GM12878 (cell line): ENCODE measurements at regions not wholly inside any gene's neighbourhood (a gene's known extent, or its start where the extent isn't known, plus 50 kb on each side); places are given as distances from the start of the nearest gene placed in this dataset.
"Not testable (repeated sequence)": the region's sequence is repeated elsewhere in the genome, so short reads cannot be mapped to it uniquely, and the experiment has no call there.

Experiments used
- ATAC-seq: fragments of 200-7000 bp; cut with Tn5 transposase; 3 replicates; pipeline ENCODE4 v1.9.1; 2020; ENCODE audit warnings: mild to moderate bottlenecking, moderate library complexity
- BruUV-seq: library from RNA; stranded (reverse); fragments of 400-500 nt; replicated peaks from 2 replicates; lab custom pipeline; 2021; lab: Mats Ljungman, UMichigan
- CTCF ChIA-PET: fragments of 300-600 bp; sonication (Branson Sonifier 250); formaldehyde crosslinking; extraction: SDS; loops from one replicate; lab custom pipeline; 2021; ENCODE audit warnings: inconsistent platforms; lab: Yijun Ruan, JAX
- POLR2A ChIA-PET: fragments of 350-600 bp; formaldehyde crosslinking; extraction: SDS; loops from one replicate; lab custom pipeline; 2021; ENCODE audit warnings: inconsistent platforms; lab: Charles Lee
- RAD21 ChIA-PET: fragments of 300-600 bp; sonication (Branson Sonifier 250); formaldehyde crosslinking; loops from one replicate; lab custom pipeline; 2023; ENCODE audit warnings: antibody characterized with exemption; ENCODE audit not compliant: unreplicated experiment; lab: Charles Lee
- SMC1A ChIA-PET: fragments of 300-600 bp; sonication (Branson Sonifier 250); formaldehyde crosslinking; loops from one replicate; lab custom pipeline; 2023; ENCODE audit not compliant: unreplicated experiment, uncharacterized antibody; lab: Charles Lee
- DNase-seq: peaks from one replicate; pipeline ENCODE4 v3.0.0-alpha.2; 2011; ENCODE audit warnings: low read depth, low spot score
- FAIRE-seq: peaks from 3 replicates; lab custom pipeline; 2011; peaks lifted over from hg19 to GRCh38; lab: Jason Lieb, UNC
- H2AFZ ChIP-seq: 2 replicates; pipeline ENCODE4 v1.6.0; 2011; ENCODE audit warnings: low read depth, low read length, control low read depth; ENCODE audit not compliant: control insufficient read depth
- H3K27ac ChIP-seq: 2 replicates; pipeline ENCODE4 v1.5.1; 2011; ENCODE audit warnings: control low read depth; ENCODE audit not compliant: control insufficient read depth, insufficient read depth
- H3K27me3 ChIP-seq, 2 experiments: replicated peaks in 1 of 2; 2 replicates each; pipeline versions ENCODE4 v1.6.0 to v1.6.1; 2011; ENCODE audit warnings: low read length in 1 of 2; ENCODE audit not compliant: control insufficient read depth in 2 of 2, insufficient read depth in 2 of 2
- H3K36me3 ChIP-seq, 2 experiments: 2 replicates each; pipeline ENCODE4 v1.5.1; 2011; ENCODE audit warnings: low read length in 1 of 2; ENCODE audit not compliant: control insufficient read depth in 2 of 2, insufficient read depth in 2 of 2
- H3K4me1 ChIP-seq: 2 replicates; pipeline ENCODE4 v1.6.1; 2011; ENCODE audit warnings: mild to moderate bottlenecking, low read length, moderate library complexity, mixed read lengths; ENCODE audit not compliant: control insufficient read depth, insufficient read depth
- H3K4me2 ChIP-seq: 2 replicates; pipeline ENCODE4 v1.6.0; 2011; ENCODE audit warnings: control low read depth; ENCODE audit not compliant: control insufficient read depth, insufficient read depth
- H3K4me3 ChIP-seq: fragments of 200-600 bp; sonication (generic); 2 replicates; pipeline ENCODE4 v1.5.1; 2016
- H3K79me2 ChIP-seq: 2 replicates; pipeline ENCODE4 v1.6.0; 2011; ENCODE audit warnings: low read length; ENCODE audit not compliant: control insufficient read depth, insufficient read depth
- H3K9ac ChIP-seq: 2 replicates; pipeline ENCODE4 v1.8.0; 2011; ENCODE audit warnings: low read length, control low read depth, mixed read lengths; ENCODE audit not compliant: control insufficient read depth, insufficient read depth
- H3K9me3 ChIP-seq: replicated peaks from 3 replicates; pipeline ENCODE4 v1.5.1; 2011; ENCODE audit warnings: mild to moderate bottlenecking, low read length; ENCODE audit not compliant: control insufficient read depth, insufficient read depth
- H4K20me1 ChIP-seq: 2 replicates; pipeline ENCODE4 v1.6.0; 2011; ENCODE audit not compliant: control insufficient read depth, insufficient read depth
- NFYB ChIP-seq: IDR thresholded peaks from 2 replicates; pipeline ENCODE4 v1.6.1; 2011; ENCODE audit warnings: low read depth, mild to moderate bottlenecking, low read length, improper control_type of control experiment, moderate library complexity; ENCODE audit not compliant: insufficient read depth
- ZNF384 ChIP-seq: IDR thresholded peaks from 2 replicates; pipeline ENCODE4 v1.6.1; 2012; ENCODE audit warnings: low read depth, mild to moderate bottlenecking, low read length, improper control_type of control experiment, borderline replicate concordance
- WGBS: methylation state at CpG from one replicate; pipeline ENCODE4 v1.1.6; 2016; ENCODE audit warnings: low lambda C conversion rate; ENCODE audit not compliant: insufficient replicate concordance, insufficient coverage; ENCODE audit errors: missing lambda C conversion rate; 5-methylcytosine and 5-hydroxymethylcytosine counted together
- in situ Hi-C: fragments of 300-500 bp; cut with MboI; formaldehyde crosslinking; loops from 9 replicates; pipeline ENCODE4 v1.14.3; 2018; ENCODE audit warnings: mixed read lengths
- intact Hi-C: fragments of 100-400 bp; cut with micrococcal nuclease; formaldehyde crosslinking; loops from one replicate; pipeline ENCODE4 v1.14.2; 2022; ENCODE audit not compliant: unreplicated experiment
- TF ChIP-seq, protein P1 (sequence below): fragments of 450-650 bp; IDR thresholded peaks from 2 replicates; pipeline ENCODE4 v1.6.1; 2017; ENCODE audit warnings: borderline replicate concordance

GRCh38 chr6:167693478-167693877 lies 133.2 kb upstream of the AFDN start:
- H3K27me3 ChIP-seq, H4K20me1 ChIP-seq, FAIRE-seq, H2AFZ ChIP-seq, CTCF ChIA-PET, POLR2A ChIA-PET, intact Hi-C loops, H3K4me3 ChIP-seq, H3K79me2 ChIP-seq, DNase-seq, RAD21 ChIA-PET, H3K4me2 ChIP-seq, H3K9ac ChIP-seq, H3K9me3 ChIP-seq, in situ Hi-C loops, H3K27ac ChIP-seq, BruUV-seq, ATAC-seq, SMC1A ChIA-PET, H3K36me3 ChIP-seq, H3K4me1 ChIP-seq: not testable (repeated sequence)
- WGBS: 52% methylated on average over 8 of the region's 8 CpGs
- TF ChIP-seq NFYB: peak; percentile 48; the same call in 1 of the 2 replicates

- Histone ChIP-seq H3K36me3 (no peaks in the 10 kb centered on the region), H3K4me3 (no peak overlapping the region), H3K27me3 (no peaks in the 10 kb centered on the region; a peak in 1 of 4 replicates), H3K4me1 (peaks cover 10% of the 10 kb centered on the region), H3K9me3 (no peaks in the 10 kb centered on the region), H2AFZ (no peak overlapping the region), H3K79me2 (no peaks in the 10 kb centered on the region), H3K9ac (no peak overlapping the region), H3K27ac (no peak overlapping the region), H4K20me1 (no peaks in the 10 kb centered on the region), H3K4me2 (no peak overlapping the region)
- FAIRE-seq (no peak), DNase-seq (no peak), ATAC-seq (no peak)
- ChIA-PET CTCF (no interaction called here), POLR2A (interaction anchor here (0.9 kb wide), 1 partner anchor 15 kb away, joined by 4 read pairs; no protein-coding TSS in a partner anchor), RAD21 (no interaction called here), SMC1A (no interaction called here)
- 46% methylated on average over 13 of the region's 13 CpGs for WGBS
- intact Hi-C loops: no loop called here
- in situ Hi-C loops: no loop called here
- TF ChIP-seq, protein P1, sequence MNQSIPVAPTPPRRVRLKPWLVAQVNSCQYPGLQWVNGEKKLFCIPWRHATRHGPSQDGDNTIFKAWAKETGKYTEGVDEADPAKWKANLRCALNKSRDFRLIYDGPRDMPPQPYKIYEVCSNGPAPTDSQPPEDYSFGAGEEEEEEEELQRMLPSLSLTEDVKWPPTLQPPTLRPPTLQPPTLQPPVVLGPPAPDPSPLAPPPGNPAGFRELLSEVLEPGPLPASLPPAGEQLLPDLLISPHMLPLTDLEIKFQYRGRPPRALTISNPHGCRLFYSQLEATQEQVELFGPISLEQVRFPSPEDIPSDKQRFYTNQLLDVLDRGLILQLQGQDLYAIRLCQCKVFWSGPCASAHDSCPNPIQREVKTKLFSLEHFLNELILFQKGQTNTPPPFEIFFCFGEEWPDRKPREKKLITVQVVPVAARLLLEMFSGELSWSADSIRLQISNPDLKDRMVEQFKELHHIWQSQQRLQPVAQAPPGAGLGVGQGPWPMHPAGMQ: no peak
- TF ChIP-seq ZNF384: no peak
- no TSS peak for BruUV-seq
Measured at GRCh38 chr6:167695831-167696230, 130.9 kb upstream of the AFDN start.
